ENCODE measurements at regions not wholly inside any gene's neighbourhood (a gene's known extent, or its start where the extent isn't known, plus 50 kb on each side); places are given as distances from the start of the nearest gene placed in this dataset.

- no peak for DNase-seq (ENCODE audit: low spot score)
- CTCF ChIA-PET = interaction anchor here (1.0 kb wide), 1 partner anchor 51 kb away, joined by 3 read pairs; no protein-coding TSS in a partner anchor
- Mint-ChIP-seq H3K4me3 (no peak overlapping the region), H3K27me3 (ENCODE audit: low read depth) (no peaks in the 10 kb centered on the region), H3K27ac (peak overlapping the region; percentile 81; the same call in 1 of the 2 replicates), H3K36me3 (peaks cover 15% of the 10 kb centered on the region; the same call in 1 of the 2 replicates), H3K4me1 (peaks cover 13% of the 10 kb centered on the region), H3K9me3 (no peaks in the 10 kb centered on the region)
- TF ChIP-seq NFYB (CRISPR knock-in tag; conservative IDR thresholded peaks at IDR 0.05; ENCODE audit: low read depth) (no peak), USF2 (CRISPR knock-in tag; IDR thresholded peaks at IDR 0.05) (no peak), E2F5 (CRISPR knock-in tag; IDR thresholded peaks at IDR 0.05) (no peak), EMX1 (CRISPR knock-in tag; IDR thresholded peaks at IDR 0.05) (no peak)
- ATAC-seq = no peak
- POLR2A ChIA-PET = no interaction called here
Observed at GRCh38 chr12:124454735-124455134, 112.7 kb downstream of the NCOR2 start.

- Mint-ChIP-seq H3K4me1 (peaks cover 13% of the 10 kb centered on the region), H3K27me3 (ENCODE audit: low read depth) (no peaks in the 10 kb centered on the region), H3K27ac (peak overlapping the region; percentile 81; the same call in 1 of the 2 replicates), H3K4me3 (no peak overlapping the region), H3K9me3 (no peaks in the 10 kb centered on the region), H3K36me3 (peaks cover 11% of the 10 kb centered on the region; the same call in 1 of the 2 replicates)
- no peak for DNase-seq (ENCODE audit: low spot score)
- ATAC-seq = no peak
- CTCF ChIA-PET = no interaction called here
- TF ChIP-seq AR (CRISPR knock-in tag; IDR thresholded peaks at IDR 0.05) = no peak
- TF ChIP-seq ESRRA (CRISPR knock-in tag; IDR thresholded peaks at IDR 0.05; ENCODE audit: borderline replicate concordance) = no peak
- TF ChIP-seq ZNF281 (CRISPR knock-in tag; IDR thresholded peaks at IDR 0.05) = no peak
- TF ChIP-seq JAZF1 (CRISPR knock-in tag; IDR thresholded peaks at IDR 0.05) = no peak
- TF ChIP-seq GABPB1 (CRISPR knock-in tag; IDR thresholded peaks at IDR 0.05) = no peak
- no peak for TF ChIP-seq FOXP4 (CRISPR knock-in tag; IDR thresholded peaks at IDR 0.05)
- TF ChIP-seq SOX15 (CRISPR knock-in tag; IDR thresholded peaks at IDR 0.05) = no peak
- TF ChIP-seq PRDM15 (CRISPR knock-in tag; IDR thresholded peaks at IDR 0.05) = no peak
- POLR2A ChIA-PET = no interaction called here
Observed at GRCh38 chr12:124454352-124454725, 113.1 kb downstream of the NCOR2 start.

Data from WTC11 (cell line).